ENCODE measurements at regions not wholly inside any gene's neighbourhood (a gene's known extent, or its start where the extent isn't known, plus 50 kb on each side); places are given as distances from the start of the nearest gene placed in this dataset.
"Not testable (repeated sequence)": the region's sequence is repeated elsewhere in the genome, so short reads cannot be mapped to it uniquely, and the experiment has no call there.

- no peaks in the 10 kb centered on the region for H4K20me1 ChIP-seq (ENCODE audit: low read length)
- no peak for ATAC-seq
- TF ChIP-seq EZH2phosphoT487 (IDR thresholded peaks at IDR 0.05; ENCODE audit: borderline replicate concordance, low read length) (no peak), EZH2 (IDR thresholded peaks at IDR 0.05; ENCODE audit: low read length, unreplicated experiment) (no peak), CTCF (conservative IDR thresholded peaks at IDR 0.05; ENCODE audit: low read depth, low read length) (no peak)
- no peak overlapping the region for H3K4me2 ChIP-seq (ENCODE audit: low read length)
- no TSS peak for BruUV-seq (replicated peaks)
- no peaks in the 10 kb centered on the region for H3K36me3 ChIP-seq (ENCODE audit: low read depth, low read length)
- H3F3A ChIP-seq (ENCODE audit: low read length, unreplicated experiment): no peaks in the 10 kb centered on the region
- H3K79me2 ChIP-seq (ENCODE audit: low read length): no peaks in the 10 kb centered on the region
- intact Hi-C loops (cut with micrococcal nuclease): no loop called here
- no peak overlapping the region for H3K27ac ChIP-seq (ENCODE audit: low read length)
- CTCF ChIA-PET: no interaction called here
- DNase-seq: peak; percentile 1
- POLR2A ChIA-PET (ENCODE audit: unreplicated experiment): no interaction called here
- H3K27me3 ChIP-seq (ENCODE audit: low read length): peaks cover 13% of the 10 kb centered on the region; the same call in 1 of the 2 replicates
- H3K4me1 ChIP-seq (ENCODE audit: insufficient read depth, low read length): no peaks in the 10 kb centered on the region
- H3K9ac ChIP-seq (ENCODE audit: low read length): no peak overlapping the region
- H3K9me2 ChIP-seq (replicated peaks; ENCODE audit: low read length): no peaks in the 10 kb centered on the region
- H3K4me3 ChIP-seq (ENCODE audit: low read length): no peak overlapping the region
- H2AFZ ChIP-seq (ENCODE audit: low read length): no peak overlapping the region
- H3K9me3 ChIP-seq (ENCODE audit: low read length): peaks cover 9% of the 10 kb centered on the region; the same call in 1 of the 2 replicates
Measured at GRCh38 chr15:21260966-21261395, 179.3 kb downstream of the POTEB3 start.

GRCh38 chr15:21258635-21259034, 181.7 kb downstream of the POTEB3 start:
- H3K9me3 ChIP-seq (ENCODE audit: low read length); H4K20me1 ChIP-seq (ENCODE audit: low read length); H3K79me2 ChIP-seq (ENCODE audit: low read length); H3K4me1 ChIP-seq (ENCODE audit: insufficient read depth, low read length); H3K36me3 ChIP-seq (ENCODE audit: low read depth, low read length); POLR2A ChIA-PET (ENCODE audit: unreplicated experiment); CTCF ChIA-PET; intact Hi-C loops (cut with micrococcal nuclease); H3K27ac ChIP-seq (ENCODE audit: low read length); BruUV-seq (replicated peaks); H2AFZ ChIP-seq (ENCODE audit: low read length); H3K9ac ChIP-seq (ENCODE audit: low read length); H3K4me2 ChIP-seq (ENCODE audit: low read length); H3K4me3 ChIP-seq (ENCODE audit: low read length); ATAC-seq; H3F3A ChIP-seq (ENCODE audit: low read length, unreplicated experiment); H3K9me2 ChIP-seq (replicated peaks; ENCODE audit: low read length): not testable (repeated sequence)
- DNase-seq: peak; percentile 1
- H3K27me3 ChIP-seq (ENCODE audit: low read length): peaks cover 13% of the 10 kb centered on the region; the same call in 1 of the 2 replicates

GRCh38 chr15:21249508-21250019, 190.7 kb downstream of the POTEB3 start:
- H3K9me3 ChIP-seq (ENCODE audit: low read length); H3K4me3 ChIP-seq (ENCODE audit: low read length); intact Hi-C loops (cut with micrococcal nuclease); H3K27ac ChIP-seq (ENCODE audit: low read length); POLR2A ChIA-PET (ENCODE audit: unreplicated experiment); H3F3A ChIP-seq (ENCODE audit: low read length, unreplicated experiment); H3K79me2 ChIP-seq (ENCODE audit: low read length); H3K4me1 ChIP-seq (ENCODE audit: insufficient read depth, low read length); CTCF ChIA-PET; H3K4me2 ChIP-seq (ENCODE audit: low read length); H4K20me1 ChIP-seq (ENCODE audit: low read length); H2AFZ ChIP-seq (ENCODE audit: low read length); H3K27me3 ChIP-seq (ENCODE audit: low read length); H3K36me3 ChIP-seq (ENCODE audit: low read depth, low read length); BruUV-seq (replicated peaks); H3K9me2 ChIP-seq (replicated peaks; ENCODE audit: low read length); H3K9ac ChIP-seq (ENCODE audit: low read length): not testable (repeated sequence)
- DNase-seq (peak; percentile 1), ATAC-seq (peak; percentile 88)
